GM12874 (cell line): ENCODE measurements at regions not wholly inside any gene's neighbourhood (a gene's known extent, or its start where the extent isn't known, plus 50 kb on each side); places are given as distances from the start of the nearest gene placed in this dataset.

ENCODE experiments used
- CTCF ChIP-seq: IDR thresholded peaks from 2 replicates; pipeline ENCODE4 v1.5.1; 2011; ENCODE audit warnings: low read depth, mild to moderate bottlenecking, control low read depth, low read length, moderate library complexity; ENCODE audit not compliant: insufficient read depth

- no peak for TF ChIP-seq CTCF
Measured at GRCh38 chr4:31058656-31059055, 338.5 kb downstream of the PCDH7 start.

GRCh38 chr4:31059753-31060522 is 339.8 kb downstream of the PCDH7 start:
- TF ChIP-seq CTCF: no peak

- TF ChIP-seq CTCF: no peak
Measured at GRCh38 chr4:31065086-31065485, 344.9 kb downstream of the PCDH7 start.

GRCh38 chr4:31068257-31069075 is 348.3 kb downstream of the PCDH7 start:
- TF ChIP-seq CTCF: no peak

- no peak for TF ChIP-seq CTCF
Measured at GRCh38 chr4:31069151-31069550, 349.0 kb downstream of the PCDH7 start.

- no peak for TF ChIP-seq CTCF
Measured at GRCh38 chr4:31071508-31072486, 351.6 kb downstream of the PCDH7 start.
